Vagina (tissue), 2 donors: ENCODE measurements at regions not wholly inside any gene's neighbourhood (a gene's known extent, or its start where the extent isn't known, plus 50 kb on each side); places are given as distances from the start of the nearest gene placed in this dataset.
"Not testable (repeated sequence)": the region's sequence is repeated elsewhere in the genome, so short reads cannot be mapped to it uniquely, and the experiment has no call there.

Experiments used
- DNase-seq, 2 donors: peaks; one replicate each; pipeline ENCODE4 v3.0.0-alpha.2; 2017; ENCODE audit errors: extremely low spot score in 2 of 2
- H3K27ac ChIP-seq: fragments of 200-600 bp; sonication (generic); one replicate; pipeline ENCODE4 v1.5.1; 2019
- H3K27me3 ChIP-seq: fragments of 200-600 bp; sonication (generic); one replicate; pipeline ENCODE4 v1.5.1; 2019
- H3K36me3 ChIP-seq, 2 donors: fragments of 200-600 bp; sonication (generic); one replicate each; pipeline ENCODE4 v1.5.1; 2017 to 2019
- H3K4me1 ChIP-seq: fragments of 200-600 bp; sonication (generic); one replicate; pipeline ENCODE4 v1.5.1; 2019
- H3K4me3 ChIP-seq, 2 donors: fragments of 200-600 bp; sonication (generic); 1 replicate in 1 of 2; 2 replicates in 1 of 2; pipeline ENCODE4 v1.5.1; 2016 to 2019
- H3K9me3 ChIP-seq: fragments of 200-600 bp; sonication (generic); one replicate; pipeline ENCODE4 v1.5.1; 2019
- POLR2A ChIP-seq, 2 donors: fragments of 450-650 bp; IDR thresholded peaks; one replicate each; pipeline ENCODE4 v1.6.1; 2017; ENCODE audit warnings: antibody characterized with exemption in 2 of 2, mild to moderate bottlenecking in 2 of 2, moderate library complexity in 2 of 2
- POLR2AphosphoS5 ChIP-seq, 2 donors: sonication (generic); formaldehyde crosslinking; IDR thresholded peaks; one replicate each; pipeline ENCODE4 v1.9.0; 2017; ENCODE audit warnings: antibody characterized with exemption in 2 of 2, mild to moderate bottlenecking in 2 of 2, low read depth in 1 of 2; ENCODE audit not compliant: insufficient read depth in 1 of 2
- intact Hi-C: fragments of 100-400 bp; cut with DNase I; formaldehyde crosslinking; loops from one replicate; pipeline ENCODE4 v1.15.1; 2023
- TF ChIP-seq, protein P1 (sequence below), 3 experiments: fragments of 450-650 bp in 2 of 3; fragments of 200-600 bp in 1 of 3; sonication (generic) in 1 of 3; IDR thresholded peaks; one replicate each; pipeline ENCODE4 v1.5.1; 2017 to 2019; ENCODE audit warnings: antibody characterized with exemption in 3 of 3, mild to moderate bottlenecking in 2 of 3, moderate library complexity in 2 of 3

- Histone ChIP-seq H3K4me1 (no peaks in the 10 kb centered on the region), H3K27ac (no peak overlapping the region), H3K9me3 (no peaks in the 10 kb centered on the region), H3K4me3 (no peak overlapping the region), H3K27me3 (no peaks in the 10 kb centered on the region), H3K36me3 (no peaks in the 10 kb centered on the region)
- intact Hi-C loops, result no loop called here
- DNase-seq, result no peak
- no peak for TF ChIP-seq POLR2AphosphoS5 (IDR thresholded peaks at IDR 0.05; ENCODE audit: insufficient read depth in 1 of 2, low read depth in 1 of 2)
- TF ChIP-seq, protein P1, sequence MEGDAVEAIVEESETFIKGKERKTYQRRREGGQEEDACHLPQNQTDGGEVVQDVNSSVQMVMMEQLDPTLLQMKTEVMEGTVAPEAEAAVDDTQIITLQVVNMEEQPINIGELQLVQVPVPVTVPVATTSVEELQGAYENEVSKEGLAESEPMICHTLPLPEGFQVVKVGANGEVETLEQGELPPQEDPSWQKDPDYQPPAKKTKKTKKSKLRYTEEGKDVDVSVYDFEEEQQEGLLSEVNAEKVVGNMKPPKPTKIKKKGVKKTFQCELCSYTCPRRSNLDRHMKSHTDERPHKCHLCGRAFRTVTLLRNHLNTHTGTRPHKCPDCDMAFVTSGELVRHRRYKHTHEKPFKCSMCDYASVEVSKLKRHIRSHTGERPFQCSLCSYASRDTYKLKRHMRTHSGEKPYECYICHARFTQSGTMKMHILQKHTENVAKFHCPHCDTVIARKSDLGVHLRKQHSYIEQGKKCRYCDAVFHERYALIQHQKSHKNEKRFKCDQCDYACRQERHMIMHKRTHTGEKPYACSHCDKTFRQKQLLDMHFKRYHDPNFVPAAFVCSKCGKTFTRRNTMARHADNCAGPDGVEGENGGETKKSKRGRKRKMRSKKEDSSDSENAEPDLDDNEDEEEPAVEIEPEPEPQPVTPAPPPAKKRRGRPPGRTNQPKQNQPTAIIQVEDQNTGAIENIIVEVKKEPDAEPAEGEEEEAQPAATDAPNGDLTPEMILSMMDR (IDR thresholded peaks at IDR 0.05), result no peak
- TF ChIP-seq POLR2A (IDR thresholded peaks at IDR 0.05), result no peak
Measured at GRCh38 chr7:53131697-53132096, 96.3 kb downstream of the POM121L12 start.

GRCh38 chr7:53151496-53151895, 116.1 kb downstream of the POM121L12 start:
- DNase-seq, result no peak
- TF ChIP-seq, protein P1 (IDR thresholded peaks at IDR 0.05), result no peak
- TF ChIP-seq POLR2A (IDR thresholded peaks at IDR 0.05) (no peak), POLR2AphosphoS5 (IDR thresholded peaks at IDR 0.05; ENCODE audit: insufficient read depth in 1 of 2, low read depth in 1 of 2) (no peak)
- Histone ChIP-seq H3K27me3 (no peaks in the 10 kb centered on the region), H3K36me3 (no peaks in the 10 kb centered on the region), H3K4me1 (no peaks in the 10 kb centered on the region), H3K9me3 (no peaks in the 10 kb centered on the region), H3K4me3 (no peak overlapping the region), H3K27ac (no peak overlapping the region)
- intact Hi-C loops, result no loop called here

DNA sequence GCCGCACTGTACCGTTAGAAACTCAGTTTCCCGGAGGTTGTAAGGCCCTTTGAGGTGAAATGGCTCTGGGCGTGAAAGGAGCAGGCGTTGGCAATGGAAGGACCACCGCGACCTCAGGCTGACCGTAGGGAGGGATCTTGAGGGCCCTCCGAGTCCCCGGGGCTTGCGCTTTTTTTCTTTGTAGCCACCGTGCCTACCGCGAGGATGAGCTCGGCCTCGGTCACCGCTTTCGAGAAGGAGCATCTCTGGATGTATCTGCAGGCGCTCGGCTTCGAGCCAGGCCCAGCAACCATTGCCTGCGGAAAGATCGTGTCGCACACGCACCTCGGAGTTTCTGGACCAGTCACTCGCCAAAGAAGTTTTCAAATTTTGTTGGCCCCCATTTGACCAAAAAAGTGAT, 151.8 kb downstream of the POM121L12 start:
- H3K27me3 ChIP-seq, DNase-seq, H3K27ac ChIP-seq, H3K9me3 ChIP-seq, intact Hi-C loops, H3K4me3 ChIP-seq, H3K36me3 ChIP-seq, H3K4me1 ChIP-seq: not testable (repeated sequence)

- TF ChIP-seq POLR2A (IDR thresholded peaks at IDR 0.05) (no peak), POLR2AphosphoS5 (IDR thresholded peaks at IDR 0.05; ENCODE audit: insufficient read depth in 1 of 2, low read depth in 1 of 2) (no peak)
- no peaks in the 10 kb centered on the region for H3K9me3 ChIP-seq
- intact Hi-C loops, result no loop called here
- no peaks in the 10 kb centered on the region for H3K36me3 ChIP-seq
- no peak overlapping the region for H3K27ac ChIP-seq
- H3K4me3 ChIP-seq, result no peak overlapping the region
- DNase-seq, result no peak
- no peaks in the 10 kb centered on the region for H3K27me3 ChIP-seq
- no peaks in the 10 kb centered on the region for H3K4me1 ChIP-seq
Measured at GRCh38 chr7:53191191-53191695, 155.8 kb downstream of the POM121L12 start.

DNA sequence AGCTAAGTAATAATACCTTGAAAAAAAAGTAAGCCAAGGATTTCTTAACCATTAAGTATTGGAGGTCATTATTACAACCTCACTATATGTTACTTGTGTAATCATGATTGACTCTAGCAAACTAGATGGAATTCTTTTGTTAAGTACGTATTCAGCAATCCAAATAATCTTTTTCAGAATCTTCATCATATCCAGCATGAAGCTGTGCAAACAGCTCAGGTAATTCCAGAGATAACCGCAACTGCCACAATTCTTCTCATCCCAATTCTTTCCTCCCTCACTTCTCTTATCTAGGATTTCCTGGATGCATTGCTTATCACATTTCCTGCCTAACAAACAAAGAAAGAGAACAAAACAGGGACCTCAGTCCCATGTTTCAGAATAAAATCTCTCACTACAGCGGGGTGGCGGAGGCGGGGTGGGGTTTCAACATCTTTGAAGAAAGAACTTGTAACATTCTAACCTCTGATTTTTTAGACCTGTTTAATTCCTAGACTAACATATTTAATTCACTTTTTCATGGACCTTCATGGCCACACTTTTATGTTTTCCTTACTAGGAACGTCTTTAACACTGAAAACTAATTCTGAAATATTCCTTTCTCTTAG, 156.5 kb downstream of the POM121L12 start:
- no peaks in the 10 kb centered on the region for H3K4me1 ChIP-seq
- no peaks in the 10 kb centered on the region for H3K27me3 ChIP-seq
- H3K27ac ChIP-seq, result no peak overlapping the region
- no peak for DNase-seq
- intact Hi-C loops, result no loop called here
- H3K9me3 ChIP-seq, result no peaks in the 10 kb centered on the region
- TF ChIP-seq, protein P1 (IDR thresholded peaks at IDR 0.05), result no peak
- TF ChIP-seq POLR2A (IDR thresholded peaks at IDR 0.05) (no peak), POLR2AphosphoS5 (IDR thresholded peaks at IDR 0.05; ENCODE audit: insufficient read depth in 1 of 2, low read depth in 1 of 2) (no peak)
- no peak overlapping the region for H3K4me3 ChIP-seq
- no peaks in the 10 kb centered on the region for H3K36me3 ChIP-seq

DNA sequence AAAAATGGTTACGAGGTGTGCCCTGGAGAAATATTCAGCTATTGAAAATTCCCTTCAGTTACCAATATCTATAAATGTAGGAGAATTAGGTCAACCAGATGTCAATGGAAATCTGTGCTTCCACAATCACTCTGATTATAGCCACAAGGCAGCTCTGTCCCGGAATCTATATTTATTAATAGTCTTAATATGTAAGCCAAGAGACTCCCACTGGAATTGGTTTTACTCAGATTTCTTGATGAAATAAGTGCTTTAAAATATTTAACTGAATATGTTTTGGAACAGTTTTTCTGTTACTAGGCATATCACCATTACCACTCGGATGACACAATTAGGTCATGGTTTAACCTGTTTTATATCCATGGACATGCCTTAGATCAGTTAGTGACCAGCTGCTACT, 169.6 kb downstream of the POM121L12 start:
- intact Hi-C loops, result no loop called here
- TF ChIP-seq, protein P1 (IDR thresholded peaks at IDR 0.05), result no peak
- DNase-seq, result no peak
- Histone ChIP-seq H3K4me1 (no peaks in the 10 kb centered on the region), H3K27ac (no peak overlapping the region), H3K36me3 (no peaks in the 10 kb centered on the region), H3K9me3 (no peaks in the 10 kb centered on the region), H3K4me3 (no peak overlapping the region), H3K27me3 (no peaks in the 10 kb centered on the region)
